ENCODE measurements at regions not wholly inside any gene's neighbourhood (a gene's known extent, or its start where the extent isn't known, plus 50 kb on each side); places are given as distances from the start of the nearest gene placed in this dataset.

DNA sequence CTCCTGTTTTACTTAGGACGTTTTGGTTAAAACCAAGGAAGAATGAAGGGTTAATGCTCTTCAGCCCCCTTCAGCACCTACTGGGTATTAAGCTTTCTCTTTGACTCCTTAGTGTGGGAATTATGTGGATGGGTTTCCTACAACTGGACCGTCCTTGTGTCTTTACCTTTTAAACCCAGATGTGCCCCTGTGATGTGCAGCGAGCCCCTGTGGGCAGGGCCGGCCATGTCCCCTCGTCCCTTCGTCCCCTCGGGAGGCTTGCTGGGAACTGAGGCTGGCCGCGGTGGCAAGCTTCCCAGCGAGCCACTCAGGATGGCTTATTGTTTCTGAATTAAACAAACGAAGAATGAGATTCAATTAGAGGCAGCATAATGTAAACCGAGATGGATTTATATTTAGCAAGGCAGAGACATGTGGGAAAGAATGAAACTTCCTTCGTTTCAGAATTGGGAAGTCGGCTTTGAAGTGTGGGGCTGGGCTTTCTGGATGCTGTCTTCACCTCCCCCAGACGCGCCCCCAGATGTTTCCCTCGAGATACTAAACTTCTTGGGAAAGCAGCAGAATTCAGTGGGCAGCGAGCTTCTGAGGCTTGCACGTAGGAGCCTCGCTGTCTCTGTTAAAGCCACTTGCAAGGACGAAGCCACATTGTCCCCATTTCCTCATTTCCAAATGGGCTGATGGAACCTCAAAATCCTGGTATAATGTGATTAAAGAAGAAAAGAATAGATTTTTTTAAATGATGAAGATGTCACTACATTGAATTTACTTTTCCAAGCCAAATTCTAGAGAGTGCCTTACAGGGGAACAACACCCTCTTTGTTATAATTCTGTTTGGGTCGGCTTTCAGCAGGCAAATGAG lies 146.0 kb downstream of the VAPA start (continued):
- TF ChIP-seq, protein P1, sequence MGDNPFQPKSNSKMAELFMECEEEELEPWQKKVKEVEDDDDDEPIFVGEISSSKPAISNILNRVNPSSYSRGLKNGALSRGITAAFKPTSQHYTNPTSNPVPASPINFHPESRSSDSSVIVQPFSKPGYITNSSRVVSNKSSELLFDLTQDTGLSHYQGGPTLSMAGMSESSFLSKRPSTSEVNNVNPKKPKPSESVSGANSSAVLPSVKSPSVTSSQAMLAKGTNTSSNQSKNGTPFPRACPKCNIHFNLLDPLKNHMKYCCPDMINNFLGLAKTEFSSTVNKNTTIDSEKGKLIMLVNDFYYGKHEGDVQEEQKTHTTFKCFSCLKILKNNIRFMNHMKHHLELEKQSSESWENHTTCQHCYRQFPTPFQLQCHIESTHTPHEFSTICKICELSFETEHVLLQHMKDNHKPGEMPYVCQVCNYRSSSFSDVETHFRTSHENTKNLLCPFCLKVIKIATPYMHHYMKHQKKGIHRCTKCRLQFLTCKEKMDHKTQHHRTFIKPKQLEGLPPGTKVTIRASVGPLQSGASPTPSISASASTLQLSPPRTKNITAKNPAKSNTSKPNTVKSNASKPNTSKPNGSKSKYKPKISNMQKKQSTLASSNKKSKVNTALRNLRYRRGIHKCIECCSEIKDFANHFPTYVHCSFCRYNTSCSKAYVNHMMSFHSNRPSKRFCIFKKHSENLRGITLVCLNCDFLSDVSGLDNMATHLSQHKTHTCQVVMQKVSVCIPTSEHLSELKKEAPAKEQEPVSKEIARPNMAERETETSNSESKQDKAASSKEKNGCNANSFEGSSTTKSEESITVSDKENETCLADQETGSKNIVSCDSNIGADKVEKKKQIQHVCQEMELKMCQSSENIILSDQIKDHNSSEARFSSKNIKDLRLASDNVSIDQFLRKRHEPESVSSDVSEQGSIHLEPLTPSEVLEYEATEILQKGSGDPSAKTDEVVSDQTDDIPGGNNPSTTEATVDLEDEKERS (tag by site-specific recombination; IDR thresholded peaks at IDR 0.05): no peak
- TF ChIP-seq KLF1 (tag by site-specific recombination; IDR thresholded peaks at IDR 0.05) (no peak), ZFP37 (tag by site-specific recombination; IDR thresholded peaks at IDR 0.05) (no peak), ZSCAN23 (tag by site-specific recombination; IDR thresholded peaks at IDR 0.05) (no peak), ZNF560 (tag by site-specific recombination; IDR thresholded peaks at IDR 0.05; ENCODE audit: borderline replicate concordance) (no peak), ZNF561 (tag by site-specific recombination; IDR thresholded peaks at IDR 0.05; ENCODE audit: borderline replicate concordance) (no peak), ZNF548 (tag by site-specific recombination; IDR thresholded peaks at IDR 0.05) (no peak), GLIS2 (tag by site-specific recombination; IDR thresholded peaks at IDR 0.05) (no peak)

DNA sequence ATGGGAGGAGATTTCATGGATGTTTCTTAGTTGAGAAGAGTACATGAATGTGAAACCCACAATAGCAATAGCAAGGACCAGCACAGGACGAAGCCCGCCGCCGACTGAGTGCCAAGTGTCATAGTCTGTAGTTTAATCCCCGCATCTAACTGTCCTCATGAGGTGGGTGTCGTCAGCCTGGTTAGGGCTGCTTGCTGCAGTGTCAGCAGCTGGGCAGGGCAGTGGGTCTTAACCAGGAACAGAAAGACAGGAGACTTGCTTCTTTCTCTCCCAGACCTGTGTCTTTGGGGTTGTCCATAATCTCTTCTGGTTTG lies 146.6 kb downstream of the VAPA start:
- no peaks in the 10 kb centered on the region for H3K9me3 ChIP-seq (ENCODE audit: control insufficient read depth, insufficient read depth, low read depth, low read length)
- no peaks in the 10 kb centered on the region for H3K4me1 ChIP-seq (ENCODE audit: control insufficient read depth, insufficient read depth, low read length)

More for the DNA sequence above, 146.6 kb downstream of the VAPA start:
- POLR2A ChIA-PET: no interaction called here
- TF ChIP-seq, protein P2, sequence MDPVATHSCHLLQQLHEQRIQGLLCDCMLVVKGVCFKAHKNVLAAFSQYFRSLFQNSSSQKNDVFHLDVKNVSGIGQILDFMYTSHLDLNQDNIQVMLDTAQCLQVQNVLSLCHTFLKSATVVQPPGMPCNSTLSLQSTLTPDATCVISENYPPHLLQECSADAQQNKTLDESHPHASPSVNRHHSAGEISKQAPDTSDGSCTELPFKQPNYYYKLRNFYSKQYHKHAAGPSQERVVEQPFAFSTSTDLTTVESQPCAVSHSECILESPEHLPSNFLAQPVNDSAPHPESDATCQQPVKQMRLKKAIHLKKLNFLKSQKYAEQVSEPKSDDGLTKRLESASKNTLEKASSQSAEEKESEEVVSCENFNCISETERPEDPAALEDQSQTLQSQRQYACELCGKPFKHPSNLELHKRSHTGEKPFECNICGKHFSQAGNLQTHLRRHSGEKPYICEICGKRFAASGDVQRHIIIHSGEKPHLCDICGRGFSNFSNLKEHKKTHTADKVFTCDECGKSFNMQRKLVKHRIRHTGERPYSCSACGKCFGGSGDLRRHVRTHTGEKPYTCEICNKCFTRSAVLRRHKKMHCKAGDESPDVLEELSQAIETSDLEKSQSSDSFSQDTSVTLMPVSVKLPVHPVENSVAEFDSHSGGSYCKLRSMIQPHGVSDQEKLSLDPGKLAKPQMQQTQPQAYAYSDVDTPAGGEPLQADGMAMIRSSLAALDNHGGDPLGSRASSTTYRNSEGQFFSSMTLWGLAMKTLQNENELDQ (tag by site-specific recombination; IDR thresholded peaks at IDR 0.05; ENCODE audit: low read depth): no peak
- TF ChIP-seq ZNF248 (tag by site-specific recombination; IDR thresholded peaks at IDR 0.05) (no peak), GFI1B (tag by site-specific recombination; IDR thresholded peaks at IDR 0.05) (no peak), ZBTB17 (tag by site-specific recombination; IDR thresholded peaks at IDR 0.05) (no peak), ZNF776 (tag by site-specific recombination; IDR thresholded peaks at IDR 0.05; ENCODE audit: borderline replicate concordance) (no peak), ZFHX2 (tag by site-specific recombination; conservative IDR thresholded peaks at IDR 0.05) (no peak), ZNF571 (tag by site-specific recombination; IDR thresholded peaks at IDR 0.05) (no peak), ZNF48 (tag by site-specific recombination; IDR thresholded peaks at IDR 0.05) (no peak), MYNN (tag by site-specific recombination; IDR thresholded peaks at IDR 0.05; ENCODE audit: borderline replicate concordance) (no peak), KLF8 (tag by site-specific recombination; IDR thresholded peaks at IDR 0.05) (no peak), ZNF174 (tag by site-specific recombination; IDR thresholded peaks at IDR 0.05) (no peak)
- TF ChIP-seq, protein P3, sequence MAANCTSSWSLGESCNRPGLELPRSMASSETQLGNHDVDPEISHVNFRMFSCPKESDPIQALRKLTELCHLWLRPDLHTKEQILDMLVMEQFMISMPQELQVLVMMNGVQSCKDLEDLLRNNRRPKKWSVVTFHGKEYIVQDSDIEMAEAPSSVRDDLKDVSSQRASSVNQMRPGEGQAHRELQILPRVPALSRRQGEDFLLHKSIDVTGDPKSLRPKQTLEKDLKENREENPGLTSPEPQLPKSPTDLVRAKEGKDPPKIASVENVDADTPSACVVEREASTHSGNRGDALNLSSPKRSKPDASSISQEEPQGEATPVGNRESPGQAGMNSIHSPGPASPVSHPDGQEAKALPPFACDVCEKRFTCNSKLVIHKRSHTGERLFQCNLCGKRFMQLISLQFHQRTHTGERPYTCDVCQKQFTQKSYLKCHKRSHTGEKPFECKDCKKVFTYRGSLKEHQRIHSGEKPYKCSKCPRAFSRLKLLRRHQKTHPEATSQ (tag by site-specific recombination; IDR thresholded peaks at IDR 0.05): no peak
- TF ChIP-seq, protein P4, sequence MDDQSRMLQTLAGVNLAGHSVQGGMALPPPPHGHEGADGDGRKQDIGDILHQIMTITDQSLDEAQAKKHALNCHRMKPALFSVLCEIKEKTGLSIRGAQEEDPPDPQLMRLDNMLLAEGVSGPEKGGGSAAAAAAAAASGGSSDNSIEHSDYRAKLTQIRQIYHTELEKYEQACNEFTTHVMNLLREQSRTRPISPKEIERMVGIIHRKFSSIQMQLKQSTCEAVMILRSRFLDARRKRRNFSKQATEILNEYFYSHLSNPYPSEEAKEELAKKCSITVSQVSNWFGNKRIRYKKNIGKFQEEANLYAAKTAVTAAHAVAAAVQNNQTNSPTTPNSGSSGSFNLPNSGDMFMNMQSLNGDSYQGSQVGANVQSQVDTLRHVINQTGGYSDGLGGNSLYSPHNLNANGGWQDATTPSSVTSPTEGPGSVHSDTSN (CRISPR knock-in tag; IDR thresholded peaks at IDR 0.05): no peak
- TF ChIP-seq, protein P5, sequence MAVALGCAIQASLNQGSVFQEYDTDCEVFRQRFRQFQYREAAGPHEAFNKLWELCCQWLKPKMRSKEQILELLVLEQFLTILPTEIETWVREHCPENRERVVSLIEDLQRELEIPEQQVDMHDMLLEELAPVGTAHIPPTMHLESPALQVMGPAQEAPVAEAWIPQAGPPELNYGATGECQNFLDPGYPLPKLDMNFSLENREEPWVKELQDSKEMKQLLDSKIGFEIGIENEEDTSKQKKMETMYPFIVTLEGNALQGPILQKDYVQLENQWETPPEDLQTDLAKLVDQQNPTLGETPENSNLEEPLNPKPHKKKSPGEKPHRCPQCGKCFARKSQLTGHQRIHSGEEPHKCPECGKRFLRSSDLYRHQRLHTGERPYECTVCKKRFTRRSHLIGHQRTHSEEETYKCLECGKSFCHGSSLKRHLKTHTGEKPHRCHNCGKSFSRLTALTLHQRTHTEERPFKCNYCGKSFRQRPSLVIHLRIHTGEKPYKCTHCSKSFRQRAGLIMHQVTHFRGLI (tag by site-specific recombination; IDR thresholded peaks at IDR 0.05): no peak
- TF ChIP-seq, protein P6, sequence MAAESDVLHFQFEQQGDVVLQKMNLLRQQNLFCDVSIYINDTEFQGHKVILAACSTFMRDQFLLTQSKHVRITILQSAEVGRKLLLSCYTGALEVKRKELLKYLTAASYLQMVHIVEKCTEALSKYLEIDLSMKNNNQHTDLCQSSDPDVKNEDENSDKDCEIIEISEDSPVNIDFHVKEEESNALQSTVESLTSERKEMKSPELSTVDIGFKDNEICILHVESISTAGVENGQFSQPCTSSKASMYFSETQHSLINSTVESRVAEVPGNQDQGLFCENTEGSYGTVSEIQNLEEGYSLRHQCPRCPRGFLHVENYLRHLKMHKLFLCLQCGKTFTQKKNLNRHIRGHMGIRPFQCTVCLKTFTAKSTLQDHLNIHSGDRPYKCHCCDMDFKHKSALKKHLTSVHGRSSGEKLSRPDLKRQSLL (tag by site-specific recombination; IDR thresholded peaks at IDR 0.05): no peak
- TF ChIP-seq, protein P7, sequence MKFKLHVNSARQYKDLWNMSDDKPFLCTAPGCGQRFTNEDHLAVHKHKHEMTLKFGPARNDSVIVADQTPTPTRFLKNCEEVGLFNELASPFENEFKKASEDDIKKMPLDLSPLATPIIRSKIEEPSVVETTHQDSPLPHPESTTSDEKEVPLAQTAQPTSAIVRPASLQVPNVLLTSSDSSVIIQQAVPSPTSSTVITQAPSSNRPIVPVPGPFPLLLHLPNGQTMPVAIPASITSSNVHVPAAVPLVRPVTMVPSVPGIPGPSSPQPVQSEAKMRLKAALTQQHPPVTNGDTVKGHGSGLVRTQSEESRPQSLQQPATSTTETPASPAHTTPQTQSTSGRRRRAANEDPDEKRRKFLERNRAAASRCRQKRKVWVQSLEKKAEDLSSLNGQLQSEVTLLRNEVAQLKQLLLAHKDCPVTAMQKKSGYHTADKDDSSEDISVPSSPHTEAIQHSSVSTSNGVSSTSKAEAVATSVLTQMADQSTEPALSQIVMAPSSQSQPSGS (tag by site-specific recombination; IDR thresholded peaks at IDR 0.05; ENCODE audit: low read depth): no peak
- Histone ChIP-seq H3K27ac (ENCODE audit: extremely low read depth, low read depth, low read length) (no peak overlapping the region), H3K4me3 (ENCODE audit: low read depth, low read length) (no peak overlapping the region), H3K36me3 (ENCODE audit: control insufficient read depth in 2 of 2, insufficient read depth in 1 of 2, low read length in 2 of 2) (no peaks in the 10 kb centered on the region)
- CTCF ChIA-PET: no interaction called here
